Lower leg skin (tissue), 4 donors: ENCODE measurements at regions not wholly inside any gene's neighbourhood (a gene's known extent, or its start where the extent isn't known, plus 50 kb on each side); places are given as distances from the start of the nearest gene placed in this dataset.

ENCODE experiments used
- DNase-seq, 2 donors: peaks; one replicate each; pipeline ENCODE4 v3.0.0-alpha.2; 2019; ENCODE audit warnings: low spot score in 2 of 2
- H3K4me3 ChIP-seq: fragments of 200-600 bp; sonication (generic); 2 replicates; pipeline ENCODE4 v1.5.1; 2017; ENCODE audit warnings: mild to moderate bottlenecking, low read depth; ENCODE audit not compliant: poor library complexity, severe bottlenecking
- CTCF ChIP-seq, 3 donors: fragments of 450-650 bp; IDR thresholded peaks; one replicate each; pipeline ENCODE4 v1.5.1; 2016; ENCODE audit warnings: antibody characterized with exemption in 3 of 3, mild to moderate bottlenecking in 3 of 3, moderate library complexity in 2 of 3
- POLR2A ChIP-seq, 2 donors: fragments of 450-650 bp; IDR thresholded peaks; one replicate each; pipeline ENCODE4 v1.6.1; 2016 to 2017; ENCODE audit warnings: antibody characterized with exemption in 2 of 2, mild to moderate bottlenecking in 1 of 2, moderate library complexity in 1 of 2
- WGBS, 2 donors: methylation state at CpG; one replicate each; pipeline ENCODE4 v1.1.5; 2018; 5-methylcytosine and 5-hydroxymethylcytosine counted together
- intact Hi-C: fragments of 100-400 bp; cut with DNase I; formaldehyde crosslinking; loops from one replicate; pipeline ENCODE4 v1.15.0; 2023; ENCODE audit warnings: low total_unique reads

GRCh38 chr4:136634121-136634520, 898.2 kb downstream of the PCDH18 start:
- intact Hi-C loops = no loop called here
- 66 to 74% methylated on average over 2 of the region's 2 CpGs for WGBS, 2 donors
- no peak for DNase-seq
- no peak overlapping the region for H3K4me3 ChIP-seq
- TF ChIP-seq CTCF (IDR thresholded peaks at IDR 0.05) (no peak), POLR2A (IDR thresholded peaks at IDR 0.05) (no peak)

DNA sequence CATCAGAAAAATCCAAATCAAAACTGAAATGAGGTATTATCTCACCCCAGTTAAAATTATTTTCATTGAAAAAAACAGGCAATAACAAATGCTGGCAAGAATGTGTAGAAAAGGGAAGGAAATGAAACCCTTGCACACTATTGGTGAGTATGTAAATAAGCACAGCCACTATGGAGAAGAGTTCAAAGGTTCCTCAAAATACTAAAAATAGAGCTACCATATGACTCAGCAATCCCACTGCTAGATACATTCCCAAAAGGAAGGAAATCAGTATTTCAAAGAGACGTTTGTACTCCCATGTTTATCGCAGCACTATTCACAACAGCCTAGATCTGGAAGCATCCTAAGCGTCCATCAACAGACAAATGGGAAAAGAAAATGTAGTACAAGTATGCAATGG, 932.4 kb downstream of the PCDH18 start:
- DNase-seq = no peak
- 69 to 71% methylated on average over 3 of the region's 3 CpGs for WGBS, 2 donors
- intact Hi-C loops = no loop called here
- H3K4me3 ChIP-seq = no peak overlapping the region
- TF ChIP-seq CTCF (IDR thresholded peaks at IDR 0.05) = no peak

- WGBS, 2 donors = 65 to 73% methylated on average over 1 of the region's 1 CpG
- intact Hi-C loops = no loop called here
- TF ChIP-seq POLR2A (IDR thresholded peaks at IDR 0.05) = no peak
- TF ChIP-seq CTCF (IDR thresholded peaks at IDR 0.05) = no peak
These were observed 941.9 kb downstream of the PCDH18 start for GRCh38 chr4:136590440-136590839.

DNA sequence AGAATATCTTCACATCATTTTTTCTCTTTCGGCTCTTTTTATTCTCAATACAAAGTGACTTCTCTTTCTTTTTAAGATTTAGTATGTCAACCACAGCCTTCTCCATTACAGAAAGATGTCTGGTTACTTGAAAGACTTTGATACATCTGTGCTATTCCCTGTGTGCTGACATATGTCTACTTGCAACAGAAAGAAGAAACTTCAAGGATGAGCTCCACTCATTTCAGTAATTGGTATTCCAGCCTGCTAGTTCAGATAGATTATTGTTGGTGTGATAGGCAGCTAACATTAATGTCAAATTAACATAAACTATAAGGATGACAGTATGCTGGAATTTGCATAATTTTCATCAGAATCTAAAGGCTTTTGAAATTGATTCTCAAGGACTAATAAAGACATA, 948.7 kb downstream of the PCDH18 start:
- H3K4me3 ChIP-seq = no peak overlapping the region
- intact Hi-C loops = no loop called here
- 90% methylated on average over 1 of the region's 1 CpG for WGBS, 2 donors
- TF ChIP-seq CTCF (IDR thresholded peaks at IDR 0.05) (no peak), POLR2A (IDR thresholded peaks at IDR 0.05) (no peak)
- no peak for DNase-seq

More at GRCh38 chr4:136590440-136590839, 941.9 kb downstream of the PCDH18 start:
- DNase-seq = peak in 1 of 2 donors; percentile 67
- H3K4me3 ChIP-seq = no peak overlapping the region

- no peak for DNase-seq
- intact Hi-C loops = no loop called here
- no peak overlapping the region for H3K4me3 ChIP-seq
- TF ChIP-seq CTCF (IDR thresholded peaks at IDR 0.05) (no peak), POLR2A (IDR thresholded peaks at IDR 0.05) (no peak)
These were observed 951.2 kb downstream of the PCDH18 start for GRCh38 chr4:136581119-136581518.

DNA sequence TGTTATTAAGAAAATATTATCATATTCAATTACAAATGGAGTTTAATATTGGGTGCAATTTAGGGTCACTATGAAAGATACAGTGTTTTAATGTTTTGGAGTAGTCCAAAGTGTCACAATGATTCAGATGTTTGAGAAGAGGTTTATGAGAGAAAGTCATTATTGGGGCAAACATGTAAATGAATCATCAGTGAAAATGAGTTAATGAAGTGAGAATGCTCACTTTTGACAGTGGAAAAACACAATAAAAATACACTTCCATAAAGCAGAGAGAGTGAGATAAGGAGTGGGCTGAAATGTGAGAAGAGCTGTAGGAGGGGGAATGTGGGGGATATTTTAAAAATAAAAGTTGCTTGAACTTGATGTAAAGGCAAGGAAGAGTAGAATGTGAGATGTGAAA, 957.1 kb downstream of the PCDH18 start:
- intact Hi-C loops = no loop called here
- DNase-seq = no peak
- H3K4me3 ChIP-seq = no peak overlapping the region
- TF ChIP-seq POLR2A (IDR thresholded peaks at IDR 0.05) (no peak), CTCF (IDR thresholded peaks at IDR 0.05) (no peak)
